HG02938 (cell line): ENCODE measurements at regions not wholly inside any gene's neighbourhood (a gene's known extent, or its start where the extent isn't known, plus 50 kb on each side); places are given as distances from the start of the nearest gene placed in this dataset.

Experiments used
- ATAC-seq: cut with Tn5 transposase; IDR thresholded peaks from one replicate; pipeline ENCODE4 v1.9.1; 2021; ENCODE audit warnings: mild to moderate bottlenecking, moderate library complexity; ENCODE audit not compliant: unreplicated experiment

DNA sequence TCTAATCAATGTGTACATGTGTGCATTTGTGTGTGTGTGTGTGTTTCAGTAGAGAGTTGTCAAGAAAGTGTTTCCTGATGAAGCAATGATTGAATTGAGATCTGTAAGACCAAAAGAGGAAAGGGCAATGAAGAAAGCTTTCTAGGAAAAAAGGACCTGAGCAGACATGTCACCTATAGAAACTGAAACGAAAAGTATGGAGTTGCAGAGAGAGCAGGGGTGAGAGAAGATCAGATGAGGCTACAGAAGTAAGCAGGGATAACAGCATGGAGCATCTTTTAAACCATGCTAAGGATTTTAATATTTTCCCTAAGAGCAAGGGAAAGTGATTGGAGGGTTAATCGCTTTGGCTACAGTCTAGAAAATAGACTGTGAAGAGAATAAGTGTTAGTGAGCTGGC lies 1459.4 kb upstream of the TENM4 start:
- ATAC-seq: no peak

DNA sequence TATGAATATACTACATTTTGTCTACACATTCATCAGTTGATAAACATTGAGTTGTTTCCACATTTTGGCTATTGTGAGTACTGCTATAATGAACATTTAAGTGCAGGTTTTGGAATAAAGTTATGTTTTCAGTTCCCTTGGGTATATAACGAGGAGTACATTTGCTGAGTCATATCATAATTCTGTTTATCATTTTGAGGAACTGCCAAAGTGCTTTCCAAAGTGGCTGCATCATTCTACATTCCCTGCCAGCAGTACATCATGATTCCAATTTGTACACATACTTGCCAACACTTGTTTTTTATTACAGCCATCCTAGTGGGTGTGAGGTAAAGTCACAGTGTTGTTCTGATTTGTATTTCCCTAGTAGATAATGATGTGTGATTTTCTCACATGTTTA lies 1458.6 kb upstream of the TENM4 start:
- no peak for ATAC-seq

DNA sequence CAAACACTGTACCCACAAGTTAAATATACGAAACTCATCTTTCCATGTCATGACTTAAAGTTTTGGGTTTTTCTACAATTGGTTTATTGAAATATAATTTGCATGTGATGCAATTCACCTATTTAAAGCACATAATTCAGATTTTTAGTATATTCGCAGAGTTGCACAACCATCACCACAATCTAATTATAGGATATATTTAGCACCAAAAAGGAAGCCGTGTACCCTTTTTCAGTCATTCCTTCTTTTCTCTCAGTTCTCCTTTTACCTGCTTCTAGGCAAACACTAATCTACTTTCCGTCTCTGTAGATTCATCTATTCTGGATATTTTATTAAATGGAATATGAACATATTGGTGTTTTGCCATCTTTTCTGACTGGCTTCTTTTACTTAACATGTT lies 1458.1 kb upstream of the TENM4 start:
- ATAC-seq: no peak

DNA sequence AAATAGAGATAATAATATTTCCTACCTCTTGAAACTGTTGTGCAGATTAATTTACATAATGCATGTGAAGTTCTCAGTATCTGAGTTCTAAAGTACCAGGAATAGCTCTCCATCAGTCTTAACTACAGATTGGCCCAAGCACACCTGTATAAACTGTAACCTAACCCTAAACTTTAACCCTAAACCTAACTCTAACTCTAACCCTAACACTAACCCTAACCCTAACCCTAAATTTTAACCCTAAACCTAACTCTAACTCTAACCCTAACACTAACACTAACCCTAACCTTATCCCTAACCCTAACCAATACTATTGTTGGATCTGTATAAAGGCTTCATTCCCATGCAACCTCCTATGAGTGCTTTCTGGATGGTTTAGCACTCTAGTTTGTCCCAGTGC lies 1445.9 kb upstream of the TENM4 start:
- no peak for ATAC-seq

DNA sequence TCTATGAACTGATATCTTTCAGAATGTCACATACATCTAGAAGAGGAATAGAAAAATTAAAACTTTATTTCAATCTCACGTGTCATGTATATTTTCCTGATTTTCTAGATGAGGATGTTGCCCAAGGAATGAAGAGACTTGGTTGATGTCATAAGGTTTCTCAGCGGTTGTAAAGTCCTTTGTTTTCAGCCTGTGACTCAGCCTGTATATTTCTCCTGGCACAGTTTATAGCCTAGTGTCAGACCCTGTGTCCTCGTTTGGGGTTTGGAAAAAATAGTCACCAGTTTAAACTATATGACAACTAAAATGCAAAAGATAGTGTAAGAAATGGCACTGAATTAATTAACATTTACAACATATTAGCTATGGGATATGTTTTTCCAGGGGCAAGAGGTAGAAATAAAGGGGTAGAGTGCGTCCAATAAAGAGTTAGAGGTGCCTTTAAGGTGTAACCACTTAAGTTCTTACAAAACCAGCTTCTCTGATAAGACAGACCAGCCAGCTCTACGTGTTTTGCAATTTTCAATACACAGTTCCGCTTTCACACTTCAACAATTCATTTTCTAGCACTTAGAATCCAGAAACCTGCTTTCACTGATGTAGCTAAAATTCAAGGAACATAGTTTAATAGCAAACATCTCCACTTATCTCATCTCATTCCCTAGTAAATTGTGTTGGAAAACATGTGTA lies 1432.6 kb upstream of the TENM4 start:
- ATAC-seq: no peak

DNA sequence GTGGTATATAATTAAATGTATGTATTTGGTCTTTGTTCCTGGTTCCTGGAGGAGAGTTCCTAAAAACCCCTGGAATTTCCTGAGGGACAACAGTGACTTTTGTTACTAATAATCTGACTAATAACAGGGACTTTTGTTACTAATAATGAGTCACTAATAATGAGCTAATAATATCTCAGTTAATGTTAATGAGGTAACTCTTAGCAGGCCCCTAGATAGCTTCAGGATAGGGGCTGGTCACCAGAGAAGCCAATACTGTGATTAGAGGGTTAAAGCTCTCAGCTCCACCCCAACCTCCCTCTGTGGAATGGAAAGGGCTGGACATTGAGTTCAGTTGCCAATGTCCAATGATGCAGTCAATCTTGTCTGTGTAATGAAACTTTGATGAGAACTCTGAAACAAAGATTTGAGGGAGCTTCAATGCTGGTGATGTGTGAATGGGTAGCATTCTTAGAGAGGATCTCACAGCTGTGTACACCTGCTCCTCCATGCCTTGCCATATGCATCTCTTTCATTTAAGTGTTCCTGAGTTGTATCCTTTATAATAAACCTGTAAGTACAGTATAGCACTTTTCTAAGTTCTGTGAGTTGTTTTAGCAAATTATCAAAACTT lies 1431.4 kb upstream of the TENM4 start:
- peak; percentile 54 for ATAC-seq

DNA sequence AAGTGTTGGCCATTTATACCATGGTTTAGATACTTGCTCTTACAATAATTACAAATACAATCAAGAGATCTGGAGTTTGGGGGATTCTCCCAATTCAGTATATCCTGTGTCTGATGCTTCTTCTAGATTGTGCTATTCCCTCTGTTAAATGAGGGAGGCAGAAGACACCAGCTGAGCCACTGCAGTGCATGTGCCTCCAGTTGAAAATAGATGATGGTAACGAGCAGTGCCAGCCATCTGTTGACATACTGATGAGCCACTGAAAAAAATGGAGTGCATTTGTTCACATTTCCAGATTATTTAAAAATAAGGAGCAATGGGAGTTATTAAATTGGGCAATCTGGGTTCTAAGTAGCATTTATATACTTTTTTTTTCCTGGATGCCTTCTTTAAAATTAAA lies 1428.0 kb upstream of the TENM4 start:
- ATAC-seq: no peak

DNA sequence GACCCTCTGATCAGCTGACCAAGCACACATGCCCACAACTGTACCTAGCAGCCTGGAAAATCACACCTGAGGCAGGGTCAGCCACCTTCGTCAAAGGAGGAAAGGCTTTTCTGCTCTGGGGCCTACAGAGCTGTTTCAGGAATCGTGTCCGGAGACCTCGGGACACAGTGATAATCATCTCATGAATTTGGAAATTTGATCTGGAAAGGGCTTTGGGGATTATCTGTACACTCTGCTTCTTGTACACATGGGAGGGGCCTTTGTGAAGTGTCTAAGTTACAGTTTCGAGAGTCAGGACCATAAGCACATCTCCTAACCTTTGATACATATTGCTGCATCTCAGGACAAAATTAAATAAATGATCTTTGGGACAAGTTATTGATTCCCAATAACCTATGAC lies 1421.2 kb upstream of the TENM4 start:
- ATAC-seq: no peak

DNA sequence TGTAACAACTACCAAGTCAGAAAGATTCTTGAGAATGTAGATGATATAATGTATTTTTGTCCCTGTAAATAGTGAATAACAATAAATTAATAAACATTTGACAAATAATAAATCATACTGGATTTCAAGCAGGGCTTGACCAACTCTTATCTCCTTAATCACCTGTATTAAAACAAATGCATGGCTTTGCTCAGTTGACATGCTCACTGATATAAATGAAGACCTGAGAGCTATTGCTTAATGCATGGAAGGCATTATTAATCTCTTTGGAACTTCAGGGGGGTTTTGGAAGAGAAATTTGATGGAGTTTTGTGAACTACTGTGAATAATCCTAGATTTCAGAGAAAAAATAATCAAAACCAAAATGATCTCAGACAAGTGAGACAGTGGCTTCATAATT lies 1420.4 kb upstream of the TENM4 start:
- ATAC-seq: no peak

DNA sequence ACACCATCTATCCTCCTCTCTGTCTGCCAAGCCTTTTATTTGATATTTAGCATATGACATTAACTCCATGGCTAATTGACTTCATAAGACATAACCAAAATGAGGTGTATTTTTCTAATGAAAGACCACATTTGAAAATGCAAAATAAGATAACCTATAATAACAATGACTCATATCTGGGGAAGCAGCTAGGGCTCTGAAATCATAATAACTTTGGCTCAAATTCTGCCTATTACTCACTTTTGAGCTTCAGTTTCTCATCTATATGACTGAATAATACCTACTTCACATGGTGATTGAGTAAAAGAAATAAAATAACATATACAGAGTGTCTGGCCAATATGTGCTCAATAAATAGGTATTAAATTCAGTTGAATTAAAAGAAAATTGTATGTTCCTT lies 1419.8 kb upstream of the TENM4 start:
- ATAC-seq: no peak

DNA sequence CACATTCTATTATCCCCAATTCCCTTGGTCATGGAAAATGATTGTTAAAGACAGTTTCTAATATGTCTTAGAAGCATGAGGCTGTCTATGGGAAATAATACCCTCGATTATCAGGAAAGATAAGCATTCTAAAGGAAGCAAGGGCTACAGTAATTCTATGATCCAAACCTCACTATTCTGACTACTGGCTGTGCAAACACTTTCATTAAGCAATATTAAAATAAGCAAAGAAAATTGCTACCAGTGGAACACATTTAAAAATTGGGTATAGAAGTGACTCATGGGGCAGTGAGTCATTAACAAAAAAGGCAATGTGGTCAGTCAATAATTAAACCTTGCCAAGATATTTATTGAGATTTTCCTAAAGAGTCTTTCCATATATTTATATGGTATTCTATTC lies 1415.2 kb upstream of the TENM4 start:
- ATAC-seq: no peak

DNA sequence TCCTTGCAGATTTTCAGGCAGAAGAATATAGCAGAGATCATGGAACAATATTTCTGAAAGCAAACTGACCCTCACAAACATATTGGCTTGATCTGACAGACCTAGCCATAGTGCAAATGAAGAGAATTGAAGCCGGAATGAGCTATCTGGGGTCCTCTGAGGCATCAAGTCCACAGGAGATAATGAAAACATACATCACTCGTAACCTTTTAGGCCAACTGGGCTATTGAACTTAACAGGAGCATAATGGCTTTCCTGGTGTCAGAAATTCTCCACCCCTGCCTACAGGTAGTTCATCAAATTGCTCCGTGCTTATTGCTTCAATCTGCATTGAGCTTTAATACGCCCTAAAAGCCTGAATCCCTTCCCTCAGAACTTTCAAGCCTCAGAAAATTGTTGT lies 1414.6 kb upstream of the TENM4 start:
- ATAC-seq: no peak

DNA sequence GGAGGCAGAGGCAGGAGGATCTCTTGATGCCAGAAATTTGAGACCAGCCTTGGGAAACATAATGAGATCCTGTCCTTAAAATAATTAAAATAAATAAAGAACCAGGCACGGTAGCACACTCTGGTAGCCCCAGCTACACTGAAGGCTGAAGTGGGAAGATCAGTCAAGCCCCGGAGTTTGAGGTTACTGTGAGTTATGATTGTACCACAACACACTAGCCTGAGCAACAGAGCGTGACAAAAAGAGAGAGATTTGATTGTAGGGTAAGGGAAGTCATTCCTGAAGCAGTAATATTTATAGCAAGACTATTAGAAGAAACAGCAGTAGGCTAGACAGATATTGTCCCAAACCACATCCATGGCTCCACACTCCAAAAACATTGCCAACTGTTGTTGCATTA lies 1408.4 kb upstream of the TENM4 start:
- no peak for ATAC-seq

DNA sequence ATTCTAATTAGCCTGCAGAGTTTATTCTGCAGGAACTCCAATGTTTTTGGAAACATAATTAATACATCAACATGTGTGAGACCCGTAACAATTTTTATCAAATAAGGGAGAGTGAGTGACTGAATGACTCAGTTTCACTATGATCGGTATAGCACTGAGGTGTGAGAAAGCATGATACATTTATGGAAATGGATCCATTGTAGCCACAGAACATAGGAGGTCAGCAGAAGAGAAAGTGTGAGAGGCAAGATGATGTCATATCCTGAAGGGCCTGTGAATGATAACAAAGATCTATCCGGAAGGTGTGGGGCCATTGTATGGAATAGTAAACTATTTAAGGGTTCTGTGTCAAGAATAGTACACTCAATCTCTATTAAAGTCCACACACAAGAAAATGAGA lies 1406.1 kb upstream of the TENM4 start:
- peak; percentile 96 for ATAC-seq

DNA sequence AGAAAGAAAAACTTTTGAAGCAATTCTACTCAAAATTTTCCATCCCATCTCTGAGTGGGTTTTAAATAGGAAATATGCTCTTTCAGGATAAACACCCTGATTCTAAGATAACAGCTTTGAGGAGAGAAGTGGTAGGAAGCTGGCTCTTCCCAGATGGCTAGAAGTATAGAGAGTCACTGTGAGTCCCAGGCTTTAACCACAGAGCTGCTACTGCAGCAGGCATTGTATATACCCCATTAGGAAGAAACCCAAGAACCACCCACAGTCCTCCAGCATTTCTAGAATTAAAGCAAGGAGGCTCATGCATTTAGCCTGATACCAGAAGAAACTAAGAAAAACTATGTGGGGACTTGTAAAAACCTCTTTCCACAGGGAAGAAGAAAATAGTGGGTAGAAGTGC lies 1405.6 kb upstream of the TENM4 start:
- ATAC-seq: no peak

DNA sequence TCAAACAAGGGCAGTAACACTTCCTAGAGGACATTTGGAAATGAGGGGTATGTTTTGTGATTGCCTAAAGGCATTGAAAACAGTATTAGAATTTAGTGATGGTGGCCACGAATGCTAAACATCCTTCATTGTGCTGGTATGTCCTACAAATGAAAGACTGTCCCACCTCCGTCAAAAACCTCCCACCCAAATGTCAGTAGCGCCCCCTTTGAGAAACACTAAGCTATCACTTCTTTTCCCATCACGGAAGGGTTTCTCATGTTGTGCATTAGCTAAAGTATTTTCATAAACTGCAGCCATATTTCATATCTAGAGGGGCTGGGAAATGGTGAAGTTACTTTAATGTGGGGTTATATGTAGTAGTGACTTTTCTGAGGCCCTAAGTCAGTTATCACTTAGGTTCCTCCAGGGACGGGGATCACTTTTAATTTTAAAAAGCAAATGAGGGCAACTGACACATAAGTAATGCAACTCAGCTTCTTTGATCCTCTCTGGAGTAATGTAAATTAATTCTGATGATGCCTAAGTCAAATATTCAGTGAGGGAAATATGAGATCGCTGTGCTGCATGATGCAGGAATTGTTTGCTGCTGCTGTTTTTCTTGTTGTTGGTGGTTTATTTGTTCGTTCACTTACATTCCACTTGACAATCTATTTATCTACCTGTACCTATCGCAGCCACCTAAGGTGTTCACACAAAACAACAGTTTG lies 1403.4 kb upstream of the TENM4 start:
- ATAC-seq: no peak

DNA sequence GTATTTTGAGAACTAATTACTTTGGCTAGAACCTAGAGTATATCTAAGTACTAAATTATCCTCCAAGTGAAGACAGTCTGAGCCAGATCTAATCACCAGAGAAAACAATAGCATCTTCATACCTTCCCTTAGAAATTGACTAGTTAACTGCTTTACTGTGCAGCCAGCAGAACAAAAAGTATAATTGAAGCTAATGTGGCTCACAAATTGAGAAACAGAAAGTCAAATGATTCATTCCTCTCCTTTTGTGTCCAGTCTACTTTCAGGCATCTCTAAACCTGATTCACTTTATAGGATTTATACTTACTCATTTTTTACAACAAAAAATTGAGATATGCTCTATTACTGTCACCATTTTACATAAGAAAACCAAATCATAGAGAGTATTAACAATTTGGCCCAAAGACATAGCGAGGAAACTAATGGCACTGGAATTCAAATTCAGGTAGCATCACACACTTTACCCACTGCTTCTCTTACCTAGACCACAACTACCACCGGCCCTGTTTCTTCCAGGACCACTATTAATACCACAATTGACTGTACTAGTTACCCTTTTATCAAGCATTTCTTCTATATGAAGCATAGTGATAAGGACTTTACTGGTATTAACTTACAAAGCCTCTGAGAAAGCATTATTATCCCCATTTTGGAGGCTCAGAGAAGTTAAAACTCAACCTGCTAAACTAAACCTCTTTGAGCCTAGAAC lies 1402.6 kb upstream of the TENM4 start:
- peak; percentile 38 for ATAC-seq

DNA sequence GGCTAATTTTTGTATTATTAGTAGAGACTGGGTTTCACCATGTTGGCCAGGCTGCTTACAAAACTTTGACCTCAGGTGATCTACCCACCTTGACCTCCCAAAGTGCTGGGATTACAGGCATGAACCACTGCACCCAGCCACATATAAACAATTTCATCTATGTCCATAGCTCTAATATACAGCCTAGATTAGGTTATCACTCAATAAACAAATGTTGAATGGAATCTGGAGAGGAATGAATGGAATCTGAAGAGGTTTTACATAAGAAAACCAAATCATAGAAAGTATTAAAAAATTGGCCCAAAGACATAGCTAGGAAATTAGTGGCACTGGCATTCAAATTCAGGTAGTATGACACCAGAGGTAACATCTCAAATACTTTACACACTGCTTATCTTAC lies 1401.4 kb upstream of the TENM4 start:
- ATAC-seq: no peak

DNA sequence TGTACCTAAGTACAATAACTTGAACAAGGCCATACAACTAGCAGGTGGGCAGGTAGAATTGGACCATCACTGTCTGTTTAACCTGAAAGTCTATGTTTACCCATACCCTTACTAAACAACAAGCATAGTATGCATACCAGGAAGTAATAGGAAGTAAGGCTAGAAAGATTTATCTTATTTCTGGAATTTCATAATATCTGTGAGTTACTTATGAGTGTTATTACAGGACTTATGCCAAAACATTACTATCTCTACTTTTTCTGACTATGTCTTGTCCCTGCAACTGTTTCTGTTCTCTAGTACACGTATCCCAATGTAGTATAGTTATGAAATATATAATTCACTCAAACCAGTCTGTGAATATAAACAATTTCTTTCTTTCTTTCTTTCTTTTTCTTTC lies 1400.8 kb upstream of the TENM4 start:
- no peak for ATAC-seq

DNA sequence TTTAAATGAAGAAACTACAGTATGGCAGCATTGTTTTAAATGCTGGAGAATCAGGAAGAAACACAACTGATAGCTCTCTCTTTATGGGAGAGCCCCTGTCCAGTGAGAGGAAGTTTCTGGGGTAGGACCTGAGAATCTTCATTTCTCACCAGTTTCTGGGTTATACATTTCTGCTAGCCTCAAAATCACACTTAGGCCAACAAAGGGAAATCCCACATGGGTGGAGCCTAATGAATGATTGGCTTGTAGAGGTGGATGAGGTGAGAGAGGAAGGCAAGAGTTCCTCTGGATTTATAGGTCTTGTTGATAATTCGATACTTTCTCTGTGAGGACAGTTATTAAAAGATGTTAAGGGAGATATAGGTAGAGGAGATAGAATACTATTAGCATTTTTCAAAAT lies 1397.3 kb upstream of the TENM4 start:
- ATAC-seq: peak; percentile 65

DNA sequence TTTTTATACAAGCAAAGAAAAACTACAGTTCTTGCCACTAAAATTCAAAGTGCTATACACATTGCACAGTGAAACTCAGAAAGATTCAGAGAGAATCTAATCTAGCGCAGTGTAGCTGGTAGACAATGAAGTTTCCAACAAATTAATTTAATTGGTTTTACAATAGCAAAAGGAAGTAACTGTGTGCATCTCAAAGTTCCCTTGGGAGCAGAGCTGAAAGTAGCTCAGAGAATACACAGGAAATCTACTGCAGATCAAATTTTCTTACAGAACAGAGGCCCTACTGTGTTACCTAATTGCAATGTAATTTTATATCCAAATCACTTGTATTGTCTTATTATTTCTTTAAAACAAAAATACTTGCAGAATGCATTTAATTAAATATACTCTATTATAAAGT lies 1396.2 kb upstream of the TENM4 start:
- ATAC-seq: no peak

DNA sequence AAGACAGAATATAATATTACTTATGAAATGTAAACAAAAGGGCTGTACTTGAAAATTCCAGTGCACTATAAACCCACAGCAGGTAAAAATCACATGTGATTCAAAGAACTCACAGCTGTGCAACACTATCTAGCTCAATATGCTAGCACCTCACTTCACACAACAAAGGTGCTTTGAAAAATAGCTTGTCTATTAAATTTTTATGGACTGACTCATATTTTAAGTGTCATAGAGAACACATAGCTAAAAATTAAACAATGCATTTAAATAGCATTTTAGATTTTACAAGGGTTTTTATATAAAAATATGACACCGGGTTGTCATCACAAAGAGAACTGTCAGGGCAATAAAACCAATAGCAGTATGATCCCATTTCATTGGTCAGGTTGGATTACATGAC lies 1390.5 kb upstream of the TENM4 start:
- ATAC-seq: no peak
